Astrocyte (in vitro differentiated cells and primary cell): ENCODE measurements at regions not wholly inside any gene's neighbourhood (a gene's known extent, or its start where the extent isn't known, plus 50 kb on each side); places are given as distances from the start of the nearest gene placed in this dataset.
"Not testable (repeated sequence)": the region's sequence is repeated elsewhere in the genome, so short reads cannot be mapped to it uniquely, and the experiment has no call there.

Experiments
- CTCF ChIP-seq: IDR thresholded peaks from 2 replicates; pipeline ENCODE4 v1.5.1; 2011; ENCODE audit warnings: low read depth, mild to moderate bottlenecking, inconsistent platforms, low read length, moderate library complexity; ENCODE audit not compliant: insufficient read depth
- EZH2 ChIP-seq: IDR thresholded peaks from 2 replicates; pipeline ENCODE4 v1.6.1; 2012; ENCODE audit warnings: mild to moderate bottlenecking, low read length, inconsistent platforms; ENCODE audit not compliant: insufficient read depth

- not testable (repeated sequence) for TF ChIP-seq CTCF, EZH2
Measured at GRCh38 chr21:5057077-5057476, 5464.3 kb upstream of the TPTE start.
